ENCODE measurements at regions not wholly inside any gene's neighbourhood (a gene's known extent, or its start where the extent isn't known, plus 50 kb on each side); places are given as distances from the start of the nearest gene placed in this dataset.

DNA sequence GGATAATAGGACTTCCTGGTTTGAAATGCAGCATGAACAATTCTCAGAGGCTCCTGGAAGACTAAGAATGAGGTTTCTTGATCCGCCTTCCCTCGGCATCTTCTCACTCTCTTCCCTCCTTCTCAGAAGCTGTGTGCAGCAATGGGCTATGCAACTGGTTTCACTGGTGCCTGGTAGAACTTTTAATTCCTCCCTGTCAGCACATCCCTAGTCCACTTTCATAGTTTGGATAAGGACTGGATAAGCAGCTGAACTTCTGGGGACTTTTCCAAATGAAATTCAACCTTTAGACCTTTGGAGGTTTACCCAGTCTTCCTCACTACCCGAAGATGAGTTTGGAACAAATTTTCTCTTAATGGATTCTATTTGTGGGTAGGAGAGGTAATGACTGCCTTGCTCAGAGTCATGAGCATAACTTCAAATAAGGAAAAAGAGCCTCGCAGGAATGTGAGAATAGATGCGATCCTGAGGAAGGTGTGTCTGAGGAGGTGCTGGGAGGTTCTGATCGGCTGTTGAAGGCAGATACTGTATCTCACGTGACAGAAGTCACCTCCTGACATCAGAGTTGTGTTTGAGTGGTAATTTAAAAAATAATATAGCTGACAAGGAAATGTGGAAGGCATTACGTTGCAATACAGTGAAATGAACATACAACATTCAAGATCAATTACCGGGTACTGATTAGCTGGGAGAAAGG is 56.0 kb upstream of the HAND2 start:
- H3K36me3 ChIP-seq (ENCODE audit: control insufficient read depth in 1 of 2, insufficient read depth in 2 of 2, low read length in 2 of 2) = no peaks in the 10 kb centered on the region
- no peaks in the 10 kb centered on the region for H3K27me3 ChIP-seq (ENCODE audit: control insufficient read depth in 1 of 2, insufficient read depth in 2 of 2, low read length in 2 of 2)
- H3K9ac ChIP-seq (ENCODE audit: low read depth in 1 of 2, low read length in 2 of 2) = no peak overlapping the region
- H3K4me1 ChIP-seq (ENCODE audit: control insufficient read depth in 1 of 2, insufficient read depth in 2 of 2, low read length in 2 of 2) = no peaks in the 10 kb centered on the region
- no peak overlapping the region for H3K4me3 ChIP-seq (ENCODE audit: low read depth in 1 of 2, low read length in 2 of 2)
- no peak overlapping the region for H3K27ac ChIP-seq (ENCODE audit: low read depth, low read length)
- H3K9me3 ChIP-seq (ENCODE audit: control insufficient read depth in 1 of 2, low read length in 2 of 2) = no peaks in the 10 kb centered on the region

DNA sequence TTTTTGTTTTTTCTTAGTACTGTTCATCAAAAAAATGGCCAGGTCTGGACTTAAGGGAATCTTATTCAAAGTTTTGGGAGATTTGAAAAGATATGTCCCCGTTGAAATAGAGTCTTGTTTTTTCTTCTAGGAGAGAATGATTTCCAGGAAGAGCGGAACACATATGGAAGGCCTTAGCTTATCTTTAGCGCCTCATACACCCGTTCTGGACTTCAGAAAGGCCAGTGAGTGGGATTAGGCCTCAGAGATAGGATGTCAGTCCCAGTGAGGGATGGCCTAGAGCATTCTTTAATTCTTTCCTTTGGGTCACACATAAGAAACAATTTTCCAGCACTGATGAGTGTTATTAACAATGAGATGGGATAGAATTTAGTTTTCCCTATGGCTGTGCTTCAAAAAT is 54.5 kb upstream of the HAND2 start:
- Histone ChIP-seq H3K27me3 (ENCODE audit: control insufficient read depth in 1 of 2, insufficient read depth in 2 of 2, low read length in 2 of 2) (no peaks in the 10 kb centered on the region), H3K27ac (ENCODE audit: low read depth, low read length) (no peak overlapping the region), H3K4me3 (ENCODE audit: low read depth in 1 of 2, low read length in 2 of 2) (no peak overlapping the region), H3K4me1 (ENCODE audit: control insufficient read depth in 1 of 2, insufficient read depth in 2 of 2, low read length in 2 of 2) (no peaks in the 10 kb centered on the region), H3K9me3 (ENCODE audit: control insufficient read depth in 1 of 2, low read length in 2 of 2) (no peaks in the 10 kb centered on the region), H3K9ac (ENCODE audit: low read depth in 1 of 2, low read length in 2 of 2) (no peak overlapping the region), H3K36me3 (ENCODE audit: control insufficient read depth in 1 of 2, insufficient read depth in 2 of 2, low read length in 2 of 2) (no peaks in the 10 kb centered on the region)

All from duodenal mucosa (tissue), 2 donors.